GM13977 (cell line): ENCODE measurements at regions not wholly inside any gene's neighbourhood (a gene's known extent, or its start where the extent isn't known, plus 50 kb on each side); places are given as distances from the start of the nearest gene placed in this dataset.

Source experiments
- DNase-seq: peaks from one replicate; pipeline ENCODE4 v3.0.0; 2012; ENCODE audit warnings: low spot score
- in situ Hi-C: fragments of 300-500 bp; cut with MboI; formaldehyde crosslinking; loops from one replicate; pipeline ENCODE4 v1.12.0; 2022; ENCODE audit warnings: low sequenced_read_pairs, low pct_unique_long_range_greater_than_20kb, mixed read lengths, inconsistent platforms; ENCODE audit not compliant: unreplicated experiment
- TF ChIP-seq, protein P1 (sequence below): IDR thresholded peaks from 2 replicates; pipeline ENCODE4 v1.5.1; 2012; ENCODE audit warnings: mild to moderate bottlenecking, control low read depth; ENCODE audit not compliant: insufficient read depth; ENCODE audit errors: extremely low read depth, missing control alignments

DNA sequence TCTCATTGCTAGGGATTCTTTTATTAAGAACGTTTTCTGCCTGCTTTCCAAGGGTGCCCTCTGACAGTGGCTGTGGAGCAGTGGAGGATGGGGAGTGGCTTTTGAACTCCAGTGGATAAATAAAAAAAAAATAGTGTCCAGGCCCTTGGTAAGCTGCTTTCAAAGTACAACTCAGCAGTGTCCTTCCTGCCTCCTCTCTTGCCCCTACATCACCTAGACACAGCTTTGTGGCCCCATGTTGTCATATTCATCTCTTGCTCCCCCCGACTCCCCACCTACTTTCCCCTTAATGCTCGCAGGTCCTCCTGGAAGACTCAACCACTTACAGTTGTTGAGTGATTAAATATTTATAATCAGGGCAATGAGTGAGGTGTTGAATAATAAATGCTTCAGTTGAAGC lies 880.9 kb downstream of the BCL11B start:
- TF ChIP-seq, protein P1, sequence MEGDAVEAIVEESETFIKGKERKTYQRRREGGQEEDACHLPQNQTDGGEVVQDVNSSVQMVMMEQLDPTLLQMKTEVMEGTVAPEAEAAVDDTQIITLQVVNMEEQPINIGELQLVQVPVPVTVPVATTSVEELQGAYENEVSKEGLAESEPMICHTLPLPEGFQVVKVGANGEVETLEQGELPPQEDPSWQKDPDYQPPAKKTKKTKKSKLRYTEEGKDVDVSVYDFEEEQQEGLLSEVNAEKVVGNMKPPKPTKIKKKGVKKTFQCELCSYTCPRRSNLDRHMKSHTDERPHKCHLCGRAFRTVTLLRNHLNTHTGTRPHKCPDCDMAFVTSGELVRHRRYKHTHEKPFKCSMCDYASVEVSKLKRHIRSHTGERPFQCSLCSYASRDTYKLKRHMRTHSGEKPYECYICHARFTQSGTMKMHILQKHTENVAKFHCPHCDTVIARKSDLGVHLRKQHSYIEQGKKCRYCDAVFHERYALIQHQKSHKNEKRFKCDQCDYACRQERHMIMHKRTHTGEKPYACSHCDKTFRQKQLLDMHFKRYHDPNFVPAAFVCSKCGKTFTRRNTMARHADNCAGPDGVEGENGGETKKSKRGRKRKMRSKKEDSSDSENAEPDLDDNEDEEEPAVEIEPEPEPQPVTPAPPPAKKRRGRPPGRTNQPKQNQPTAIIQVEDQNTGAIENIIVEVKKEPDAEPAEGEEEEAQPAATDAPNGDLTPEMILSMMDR: no peak
- in situ Hi-C loops: no loop called here
- no peak for DNase-seq

DNA sequence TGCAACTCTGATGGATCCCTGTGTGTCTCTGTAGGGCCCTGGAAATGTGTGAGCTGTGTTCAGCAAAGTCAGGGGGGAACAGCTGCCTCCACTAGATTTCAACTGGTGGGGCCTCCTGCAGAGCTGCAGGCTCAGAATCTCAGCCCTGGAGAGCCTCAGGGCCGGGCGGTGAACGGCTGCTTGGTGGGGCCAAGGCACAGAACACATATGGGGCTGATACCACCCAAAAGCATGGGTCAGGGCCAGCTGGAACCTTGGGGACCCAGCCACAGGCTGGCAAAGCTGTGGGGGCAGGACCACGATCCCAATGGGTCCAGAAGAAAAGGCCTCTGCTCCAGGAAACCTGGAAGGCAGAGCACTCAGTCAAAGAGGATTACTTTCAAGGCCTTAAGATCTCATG lies 878.5 kb downstream of the BCL11B start:
- no peak for DNase-seq
- TF ChIP-seq, protein P1: no peak
- in situ Hi-C loops: no loop called here

DNA sequence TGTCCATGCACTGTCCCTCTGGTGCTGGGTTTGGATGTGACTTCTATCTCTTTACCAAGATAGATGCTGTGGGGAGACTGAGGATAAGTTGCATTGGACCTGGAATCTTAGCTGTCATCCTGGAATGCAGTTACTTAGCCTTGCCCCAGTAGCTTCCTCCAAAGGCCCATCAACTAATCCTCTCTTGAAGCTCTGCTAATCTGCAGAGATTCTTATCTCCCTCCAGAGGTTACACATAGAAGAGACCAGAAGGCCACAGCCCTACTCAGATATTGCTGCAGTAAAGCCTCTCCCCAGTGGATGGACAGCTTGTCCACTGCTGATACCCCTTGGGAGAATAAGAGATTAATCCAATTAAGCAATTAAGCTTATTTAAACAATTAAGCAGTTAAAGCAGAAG lies 867.2 kb downstream of the BCL11B start:
- in situ Hi-C loops: no loop called here
- DNase-seq: no peak
- TF ChIP-seq, protein P1: no peak

DNA sequence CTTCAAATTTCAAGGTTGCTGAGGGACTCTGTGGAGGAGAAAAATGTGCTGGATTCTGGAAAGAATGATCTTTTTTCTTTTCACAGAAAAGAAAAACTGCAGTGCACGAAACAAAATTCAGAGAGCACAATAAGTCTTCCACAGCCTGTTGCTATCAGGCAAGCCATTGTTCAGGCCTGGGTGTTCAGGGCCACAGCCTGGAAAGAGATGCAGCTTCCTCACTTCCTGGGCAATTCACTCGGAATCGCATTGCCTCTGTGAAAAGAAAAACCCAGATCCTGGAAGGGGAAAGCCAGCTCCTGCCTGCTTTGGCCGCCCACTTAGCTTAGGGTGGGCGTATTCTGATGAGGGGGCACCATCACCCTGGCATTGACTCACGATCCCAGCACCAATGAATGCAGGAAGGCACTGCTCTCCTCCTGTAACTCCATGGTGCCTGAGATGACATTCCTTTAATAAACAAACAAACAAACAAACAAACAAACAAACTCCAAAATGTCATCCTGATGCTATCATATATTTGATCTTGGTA lies 863.9 kb downstream of the BCL11B start:
- in situ Hi-C loops: no loop called here
- DNase-seq: no peak
- TF ChIP-seq, protein P1: no peak

DNA sequence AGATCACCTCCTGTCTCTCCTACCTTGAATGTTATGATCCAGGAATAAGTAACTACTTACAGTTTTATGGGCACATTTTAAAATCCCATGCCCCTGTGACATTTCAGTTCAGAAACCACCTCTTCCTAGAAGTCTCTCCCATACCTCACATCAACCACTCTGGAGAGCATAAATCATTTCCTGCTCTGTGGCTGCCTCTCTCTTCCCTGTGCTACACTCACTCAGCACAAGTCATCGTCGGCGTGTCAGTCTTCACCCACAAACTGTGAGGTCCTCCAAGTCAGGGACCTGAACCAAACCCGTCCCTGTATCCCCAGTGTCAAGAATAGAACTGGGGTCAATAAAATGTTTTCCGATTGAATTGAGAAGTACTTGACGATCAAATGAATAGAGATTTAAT lies 863.3 kb downstream of the BCL11B start:
- TF ChIP-seq, protein P1: no peak
- in situ Hi-C loops: no loop called here
- no peak for DNase-seq

DNA sequence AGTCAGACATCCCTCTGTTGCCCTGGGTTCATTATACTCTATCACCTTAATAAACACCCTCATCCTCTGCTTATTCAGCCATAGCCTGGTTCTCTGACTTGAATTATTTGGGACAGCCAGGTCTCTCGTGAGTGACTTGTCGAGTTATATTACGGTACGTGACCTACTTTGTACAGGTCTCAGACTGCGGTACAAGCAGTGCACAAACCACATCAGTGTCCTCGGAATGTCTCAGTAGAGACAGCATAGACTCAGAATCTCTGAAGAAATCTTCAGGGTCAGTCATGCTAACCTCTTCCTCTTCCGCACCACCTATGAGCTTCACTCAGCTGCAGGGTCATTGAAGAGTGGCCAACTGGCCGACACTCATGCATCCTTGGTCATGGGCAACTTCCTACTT lies 860.8 kb downstream of the BCL11B start:
- TF ChIP-seq, protein P1: no peak
- no peak for DNase-seq
- in situ Hi-C loops: no loop called here

DNA sequence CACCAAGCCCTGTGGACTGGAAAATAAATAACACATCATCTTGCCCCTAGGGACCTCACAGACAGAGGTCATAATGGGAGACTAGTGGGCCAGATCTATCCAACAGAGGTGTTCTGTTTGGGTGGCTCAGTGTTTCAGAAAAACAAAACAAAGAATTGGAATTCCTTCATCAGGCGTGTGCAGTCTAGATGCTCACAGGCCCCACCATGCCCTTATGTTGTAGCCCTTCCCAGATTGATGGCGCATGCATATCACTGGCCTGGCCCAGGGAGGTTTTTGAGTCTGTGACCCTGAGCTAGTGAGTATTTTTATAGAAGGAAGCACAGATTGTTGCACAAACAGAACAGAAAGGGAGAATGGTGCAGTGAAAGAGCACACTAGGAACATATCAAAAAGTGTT lies 859.6 kb downstream of the BCL11B start:
- no peak for DNase-seq
- in situ Hi-C loops: no loop called here
- TF ChIP-seq, protein P1: no peak
